Ectodermal cell (in vitro differentiated cells): ENCODE measurements at regions not wholly inside any gene's neighbourhood (a gene's known extent, or its start where the extent isn't known, plus 50 kb on each side); places are given as distances from the start of the nearest gene placed in this dataset.

Experiments used
- H3K27ac ChIP-seq: 2 replicates; pipeline ENCODE4 v1.7.0; 2013; ENCODE audit warnings: mild to moderate bottlenecking, low read depth, low read length; ENCODE audit not compliant: insufficient read depth, poor library complexity, severe bottlenecking
- H3K27me3 ChIP-seq: 2 replicates; pipeline ENCODE4 v1.7.0; 2013; ENCODE audit warnings: mild to moderate bottlenecking, low read length; ENCODE audit not compliant: insufficient read depth, control insufficient read depth, poor library complexity, severe bottlenecking
- H3K36me3 ChIP-seq: one replicate; pipeline ENCODE4 v1.7.0; 2013; ENCODE audit warnings: low read length; ENCODE audit not compliant: control insufficient read depth, insufficient read depth
- H3K4me1 ChIP-seq: one replicate; pipeline ENCODE4 v1.7.0; 2013; ENCODE audit warnings: low read length; ENCODE audit not compliant: control insufficient read depth, insufficient read depth
- H3K4me3 ChIP-seq: 2 replicates; pipeline ENCODE4 v1.7.0; 2013; ENCODE audit warnings: low read depth, low read length, control low read depth; ENCODE audit not compliant: insufficient read depth
- H3K9me3 ChIP-seq: 2 replicates; pipeline ENCODE4 v1.7.0; 2013; ENCODE audit warnings: mild to moderate bottlenecking, low read length, moderate library complexity; ENCODE audit not compliant: control insufficient read depth
- WGBS, 2 experiments: methylation state at CpG; one replicate each; pipeline ENCODE4 v1.1.7; 2013; ENCODE audit warnings: missing lambda C conversion rate in 2 of 2; 5-methylcytosine and 5-hydroxymethylcytosine counted together

GRCh38 chr13:111515635-111516034, 195.2 kb downstream of the TEX29 start:
- Histone ChIP-seq H3K36me3 (no peaks in the 10 kb centered on the region), H3K27ac (no peak overlapping the region)
- WGBS, 2 experiments = 89 to 90% methylated on average over 16 of the region's 16 CpGs

GRCh38 chr13:111516712-111517640, 196.5 kb downstream of the TEX29 start:
- Histone ChIP-seq H3K27me3 (no peaks in the 10 kb centered on the region), H3K4me1 (no peaks in the 10 kb centered on the region), H3K27ac (no peak overlapping the region), H3K4me3 (no peak overlapping the region), H3K36me3 (no peaks in the 10 kb centered on the region), H3K9me3 (no peaks in the 10 kb centered on the region)
- WGBS, 2 experiments = 85% methylated on average over 28 of the region's 28 CpGs

More at GRCh38 chr13:111515635-111516034, 195.2 kb downstream of the TEX29 start:
- H3K9me3 ChIP-seq = no peaks in the 10 kb centered on the region
- no peak overlapping the region for H3K4me3 ChIP-seq
- H3K27me3 ChIP-seq = no peaks in the 10 kb centered on the region
- no peaks in the 10 kb centered on the region for H3K4me1 ChIP-seq

GRCh38 chr13:111517641-111518010, 197.2 kb downstream of the TEX29 start:
- Histone ChIP-seq H3K9me3 (no peaks in the 10 kb centered on the region), H3K27ac (no peak overlapping the region), H3K36me3 (no peaks in the 10 kb centered on the region), H3K4me1 (no peaks in the 10 kb centered on the region), H3K4me3 (no peak overlapping the region), H3K27me3 (no peaks in the 10 kb centered on the region)
- WGBS, 2 experiments = 78 to 85% methylated on average over 4 to 5 of the region's 10 CpGs

- Histone ChIP-seq H3K36me3 (no peaks in the 10 kb centered on the region), H3K27ac (no peak overlapping the region), H3K27me3 (no peaks in the 10 kb centered on the region), H3K4me1 (no peaks in the 10 kb centered on the region), H3K4me3 (no peak overlapping the region), H3K9me3 (no peaks in the 10 kb centered on the region)
- 90 to 91% methylated on average over 19 of the region's 24 CpGs for WGBS, 2 experiments
These were observed 197.8 kb downstream of the TEX29 start for GRCh38 chr13:111518161-111518792.

- no peak overlapping the region for H3K4me3 ChIP-seq
- no peaks in the 10 kb centered on the region for H3K36me3 ChIP-seq
- H3K27me3 ChIP-seq = no peaks in the 10 kb centered on the region
- H3K9me3 ChIP-seq = no peaks in the 10 kb centered on the region
- H3K27ac ChIP-seq = no peak overlapping the region
- H3K4me1 ChIP-seq = no peaks in the 10 kb centered on the region
- WGBS, 2 experiments = 92 to 93% methylated on average over 8 of the region's 8 CpGs
These were observed 198.6 kb downstream of the TEX29 start for GRCh38 chr13:111519041-111519440.

GRCh38 chr13:111519490-111520170, 199.2 kb downstream of the TEX29 start:
- 93 to 94% methylated on average over 25 of the region's 25 CpGs for WGBS, 2 experiments
- H3K36me3 ChIP-seq = no peaks in the 10 kb centered on the region
- no peaks in the 10 kb centered on the region for H3K4me1 ChIP-seq
- H3K27ac ChIP-seq = no peak overlapping the region
- no peak overlapping the region for H3K4me3 ChIP-seq
- H3K27me3 ChIP-seq = no peaks in the 10 kb centered on the region
- H3K9me3 ChIP-seq = no peaks in the 10 kb centered on the region

GRCh38 chr13:111521030-111521429, 200.6 kb downstream of the TEX29 start:
- Histone ChIP-seq H3K27me3 (no peaks in the 10 kb centered on the region), H3K4me3 (no peak overlapping the region), H3K9me3 (no peaks in the 10 kb centered on the region), H3K4me1 (no peaks in the 10 kb centered on the region), H3K36me3 (no peaks in the 10 kb centered on the region), H3K27ac (no peak overlapping the region)
- 91 to 94% methylated on average over 10 of the region's 10 CpGs for WGBS, 2 experiments

- H3K4me1 ChIP-seq = no peaks in the 10 kb centered on the region
- no peaks in the 10 kb centered on the region for H3K36me3 ChIP-seq
- no peaks in the 10 kb centered on the region for H3K27me3 ChIP-seq
- H3K4me3 ChIP-seq = no peak overlapping the region
- no peaks in the 10 kb centered on the region for H3K9me3 ChIP-seq
- no peak overlapping the region for H3K27ac ChIP-seq
- WGBS, 2 experiments = 85 to 87% methylated on average over 12 of the region's 12 CpGs
These were observed 201.3 kb downstream of the TEX29 start for GRCh38 chr13:111521691-111522229.

GRCh38 chr13:111525320-111526118, 205.1 kb downstream of the TEX29 start:
- Histone ChIP-seq H3K4me1 (no peaks in the 10 kb centered on the region), H3K9me3 (no peaks in the 10 kb centered on the region), H3K36me3 (no peaks in the 10 kb centered on the region), H3K4me3 (no peak overlapping the region), H3K27ac (no peak overlapping the region), H3K27me3 (peaks cover 3% of the 10 kb centered on the region)
- WGBS, 2 experiments = 74 to 75% methylated on average over 3 of the region's 3 CpGs
